ENCODE measurements at regions not wholly inside any gene's neighbourhood (a gene's known extent, or its start where the extent isn't known, plus 50 kb on each side); places are given as distances from the start of the nearest gene placed in this dataset.

DNA sequence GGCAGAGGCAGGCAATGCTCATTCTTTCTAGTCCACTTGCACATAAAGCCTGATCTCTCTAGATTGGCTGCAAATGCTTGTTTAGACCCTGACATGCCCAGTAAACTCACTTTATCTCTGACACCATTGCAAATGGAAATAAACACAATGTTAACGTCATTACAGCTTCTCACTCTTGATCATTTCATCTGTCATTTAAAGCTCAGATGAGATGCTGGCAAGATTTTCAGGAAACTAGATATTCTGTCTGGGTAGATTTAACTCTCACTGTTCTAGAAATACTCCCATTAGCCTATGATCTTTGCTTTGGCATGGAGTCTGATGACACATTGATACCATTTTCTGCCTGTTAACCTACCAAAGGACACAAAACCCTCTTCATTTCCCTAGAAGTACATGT is 320.7 kb upstream of the HNRNPA3 start:
- no peak for TF ChIP-seq GATA2 (IDR thresholded peaks at IDR 0.05; ENCODE audit: low read depth, low read length)
- no peak for TF ChIP-seq GATA3 (IDR thresholded peaks at IDR 0.05; ENCODE audit: low read depth, low read length)

Measured in SH-SY5Y (cell line).